K562 (cell line): ENCODE measurements at regions not wholly inside any gene's neighbourhood (a gene's known extent, or its start where the extent isn't known, plus 50 kb on each side); places are given as distances from the start of the nearest gene placed in this dataset.

Experiments used
- HNRNPK ChIP-seq: fragments of 200-400 bp; formaldehyde crosslinking; IDR thresholded peaks from one replicate; pipeline ENCODE4 v1.6.1; 2018; ENCODE audit warnings: mild to moderate bottlenecking, low read depth, low read length; ENCODE audit not compliant: poor library complexity, severe bottlenecking
- HOMEZ ChIP-seq: fragments of 250-450 bp; sonication (Bioruptor Pico); IDR thresholded peaks from 2 replicates; pipeline ENCODE4 v1.4.0; 2020; ENCODE audit warnings: mild to moderate bottlenecking, moderate library complexity
- MAFF ChIP-seq: IDR thresholded peaks from 2 replicates; pipeline ENCODE4 v1.6.1; 2012; ENCODE audit warnings: low read length, improper control_type of control experiment
- POLR2B ChIP-seq: fragments of 450-650 bp; IDR thresholded peaks from 2 replicates; pipeline ENCODE4 v1.6.1; 2018; ENCODE audit warnings: low read depth; ENCODE audit not compliant: partially characterized antibody
- PYGO2 ChIP-seq: fragments of 450-650 bp; IDR thresholded peaks from 2 replicates; pipeline ENCODE4 v1.6.1; 2016; ENCODE audit warnings: mild to moderate bottlenecking, missing genetic modification characterization, moderate library complexity, missing compliant biosample characterization
- TOE1 ChIP-seq, 2 experiments: fragments of 450-650 bp in 1 of 2; sonication (generic) in 1 of 2; formaldehyde crosslinking in 1 of 2; IDR thresholded peaks; 2 replicates each; pipeline versions ENCODE4 v1.7.1 to v1.8.0; 2016 to 2022; ENCODE audit warnings: borderline replicate concordance in 2 of 2, mild to moderate bottlenecking in 2 of 2, antibody characterized with exemption in 1 of 2, inconsistent platforms in 1 of 2, low read depth in 1 of 2, missing genetic modification reagents in 1 of 2, moderate library complexity in 1 of 2
- ZFP30 ChIP-seq: fragments of 250-450 bp; sonication (Bioruptor Pico); IDR thresholded peaks from 2 replicates; pipeline ENCODE4 v1.8.0; 2022; ENCODE audit warnings: moderate library complexity, mild to moderate bottlenecking, inconsistent platforms, borderline replicate concordance
- TF ChIP-seq, protein P1 (sequence below): fragments of 200-600 bp; sonication (generic); IDR thresholded peaks from one replicate; pipeline ENCODE4 v1.6.1; 2012; ENCODE audit warnings: mild to moderate bottlenecking, low read depth, low read length, inconsistent platforms
- TF ChIP-seq, protein P2 (sequence below), 3 experiments: fragments of 200-800 bp in 1 of 3; sonication (Bioruptor generic) in 1 of 3; sonication (generic) in 1 of 3; formaldehyde crosslinking in 1 of 3; IDR thresholded peaks; 2 replicates each; pipeline versions ENCODE4 v1.6.1 to v1.8.0; 2016 to 2022; ENCODE audit warnings: mild to moderate bottlenecking in 2 of 3, missing compliant biosample characterization in 2 of 3, missing genetic modification characterization in 2 of 3, missing genetic modification reagents in 1 of 3
- TF ChIP-seq, protein P3 (sequence below): fragments of 450-650 bp; formaldehyde crosslinking; IDR thresholded peaks from 2 replicates; pipeline ENCODE4 v1.4.0; 2020; ENCODE audit warnings: mild to moderate bottlenecking, moderate library complexity

DNA sequence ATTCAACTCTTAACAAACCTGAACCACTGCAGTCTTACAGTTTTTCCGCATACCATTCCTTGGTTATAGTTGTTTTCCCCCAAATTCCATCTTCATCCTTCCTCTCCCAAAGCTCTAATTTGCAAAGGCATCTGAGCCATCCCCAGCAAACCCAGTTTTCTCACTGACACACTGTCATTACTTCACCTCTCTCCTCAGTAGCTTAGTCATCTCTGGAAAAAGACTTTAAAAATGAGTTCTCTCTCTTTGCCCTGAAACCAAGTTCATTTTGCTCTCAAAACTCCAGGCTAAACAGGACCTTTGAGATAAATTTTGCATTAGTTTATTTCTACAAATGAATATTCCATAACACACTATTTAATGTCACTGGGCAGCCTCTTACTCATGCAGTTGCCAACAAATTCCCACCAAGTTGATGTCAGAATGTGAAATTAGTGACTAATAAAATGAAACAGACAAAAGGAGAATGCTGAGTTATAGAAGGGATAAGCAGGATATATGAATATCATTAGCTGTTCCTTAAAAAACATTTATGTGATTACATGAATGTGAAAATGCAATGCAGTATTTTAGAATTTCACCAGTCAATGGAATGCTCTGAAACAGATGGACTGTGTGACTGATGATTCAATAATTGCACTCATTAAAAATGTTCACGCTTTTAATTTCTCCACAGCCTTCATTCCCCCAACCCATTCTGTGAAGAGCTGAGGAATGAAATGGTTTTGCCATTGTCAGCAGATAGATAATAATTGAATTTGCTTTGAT is 107.4 kb upstream of the DMAC1 start (continued):
- TF ChIP-seq, protein P1, sequence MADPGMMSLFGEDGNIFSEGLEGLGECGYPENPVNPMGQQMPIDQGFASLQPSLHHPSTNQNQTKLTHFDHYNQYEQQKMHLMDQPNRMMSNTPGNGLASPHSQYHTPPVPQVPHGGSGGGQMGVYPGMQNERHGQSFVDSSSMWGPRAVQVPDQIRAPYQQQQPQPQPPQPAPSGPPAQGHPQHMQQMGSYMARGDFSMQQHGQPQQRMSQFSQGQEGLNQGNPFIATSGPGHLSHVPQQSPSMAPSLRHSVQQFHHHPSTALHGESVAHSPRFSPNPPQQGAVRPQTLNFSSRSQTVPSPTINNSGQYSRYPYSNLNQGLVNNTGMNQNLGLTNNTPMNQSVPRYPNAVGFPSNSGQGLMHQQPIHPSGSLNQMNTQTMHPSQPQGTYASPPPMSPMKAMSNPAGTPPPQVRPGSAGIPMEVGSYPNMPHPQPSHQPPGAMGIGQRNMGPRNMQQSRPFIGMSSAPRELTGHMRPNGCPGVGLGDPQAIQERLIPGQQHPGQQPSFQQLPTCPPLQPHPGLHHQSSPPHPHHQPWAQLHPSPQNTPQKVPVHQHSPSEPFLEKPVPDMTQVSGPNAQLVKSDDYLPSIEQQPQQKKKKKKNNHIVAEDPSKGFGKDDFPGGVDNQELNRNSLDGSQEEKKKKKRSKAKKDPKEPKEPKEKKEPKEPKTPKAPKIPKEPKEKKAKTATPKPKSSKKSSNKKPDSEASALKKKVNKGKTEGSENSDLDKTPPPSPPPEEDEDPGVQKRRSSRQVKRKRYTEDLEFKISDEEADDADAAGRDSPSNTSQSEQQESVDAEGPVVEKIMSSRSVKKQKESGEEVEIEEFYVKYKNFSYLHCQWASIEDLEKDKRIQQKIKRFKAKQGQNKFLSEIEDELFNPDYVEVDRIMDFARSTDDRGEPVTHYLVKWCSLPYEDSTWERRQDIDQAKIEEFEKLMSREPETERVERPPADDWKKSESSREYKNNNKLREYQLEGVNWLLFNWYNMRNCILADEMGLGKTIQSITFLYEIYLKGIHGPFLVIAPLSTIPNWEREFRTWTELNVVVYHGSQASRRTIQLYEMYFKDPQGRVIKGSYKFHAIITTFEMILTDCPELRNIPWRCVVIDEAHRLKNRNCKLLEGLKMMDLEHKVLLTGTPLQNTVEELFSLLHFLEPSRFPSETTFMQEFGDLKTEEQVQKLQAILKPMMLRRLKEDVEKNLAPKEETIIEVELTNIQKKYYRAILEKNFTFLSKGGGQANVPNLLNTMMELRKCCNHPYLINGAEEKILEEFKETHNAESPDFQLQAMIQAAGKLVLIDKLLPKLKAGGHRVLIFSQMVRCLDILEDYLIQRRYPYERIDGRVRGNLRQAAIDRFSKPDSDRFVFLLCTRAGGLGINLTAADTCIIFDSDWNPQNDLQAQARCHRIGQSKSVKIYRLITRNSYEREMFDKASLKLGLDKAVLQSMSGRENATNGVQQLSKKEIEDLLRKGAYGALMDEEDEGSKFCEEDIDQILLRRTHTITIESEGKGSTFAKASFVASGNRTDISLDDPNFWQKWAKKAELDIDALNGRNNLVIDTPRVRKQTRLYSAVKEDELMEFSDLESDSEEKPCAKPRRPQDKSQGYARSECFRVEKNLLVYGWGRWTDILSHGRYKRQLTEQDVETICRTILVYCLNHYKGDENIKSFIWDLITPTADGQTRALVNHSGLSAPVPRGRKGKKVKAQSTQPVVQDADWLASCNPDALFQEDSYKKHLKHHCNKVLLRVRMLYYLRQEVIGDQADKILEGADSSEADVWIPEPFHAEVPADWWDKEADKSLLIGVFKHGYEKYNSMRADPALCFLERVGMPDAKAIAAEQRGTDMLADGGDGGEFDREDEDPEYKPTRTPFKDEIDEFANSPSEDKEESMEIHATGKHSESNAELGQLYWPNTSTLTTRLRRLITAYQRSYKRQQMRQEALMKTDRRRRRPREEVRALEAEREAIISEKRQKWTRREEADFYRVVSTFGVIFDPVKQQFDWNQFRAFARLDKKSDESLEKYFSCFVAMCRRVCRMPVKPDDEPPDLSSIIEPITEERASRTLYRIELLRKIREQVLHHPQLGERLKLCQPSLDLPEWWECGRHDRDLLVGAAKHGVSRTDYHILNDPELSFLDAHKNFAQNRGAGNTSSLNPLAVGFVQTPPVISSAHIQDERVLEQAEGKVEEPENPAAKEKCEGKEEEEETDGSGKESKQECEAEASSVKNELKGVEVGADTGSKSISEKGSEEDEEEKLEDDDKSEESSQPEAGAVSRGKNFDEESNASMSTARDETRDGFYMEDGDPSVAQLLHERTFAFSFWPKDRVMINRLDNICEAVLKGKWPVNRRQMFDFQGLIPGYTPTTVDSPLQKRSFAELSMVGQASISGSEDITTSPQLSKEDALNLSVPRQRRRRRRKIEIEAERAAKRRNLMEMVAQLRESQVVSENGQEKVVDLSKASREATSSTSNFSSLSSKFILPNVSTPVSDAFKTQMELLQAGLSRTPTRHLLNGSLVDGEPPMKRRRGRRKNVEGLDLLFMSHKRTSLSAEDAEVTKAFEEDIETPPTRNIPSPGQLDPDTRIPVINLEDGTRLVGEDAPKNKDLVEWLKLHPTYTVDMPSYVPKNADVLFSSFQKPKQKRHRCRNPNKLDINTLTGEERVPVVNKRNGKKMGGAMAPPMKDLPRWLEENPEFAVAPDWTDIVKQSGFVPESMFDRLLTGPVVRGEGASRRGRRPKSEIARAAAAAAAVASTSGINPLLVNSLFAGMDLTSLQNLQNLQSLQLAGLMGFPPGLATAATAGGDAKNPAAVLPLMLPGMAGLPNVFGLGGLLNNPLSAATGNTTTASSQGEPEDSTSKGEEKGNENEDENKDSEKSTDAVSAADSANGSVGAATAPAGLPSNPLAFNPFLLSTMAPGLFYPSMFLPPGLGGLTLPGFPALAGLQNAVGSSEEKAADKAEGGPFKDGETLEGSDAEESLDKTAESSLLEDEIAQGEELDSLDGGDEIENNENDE: no peak
- TF ChIP-seq PYGO2 (tag): no peak
- no peak for TF ChIP-seq HNRNPK
- no peak for TF ChIP-seq MAFF
- no peak for TF ChIP-seq ZFP30 (CRISPR knock-in tag)
- TF ChIP-seq HOMEZ: no peak
- TF ChIP-seq, protein P2, sequence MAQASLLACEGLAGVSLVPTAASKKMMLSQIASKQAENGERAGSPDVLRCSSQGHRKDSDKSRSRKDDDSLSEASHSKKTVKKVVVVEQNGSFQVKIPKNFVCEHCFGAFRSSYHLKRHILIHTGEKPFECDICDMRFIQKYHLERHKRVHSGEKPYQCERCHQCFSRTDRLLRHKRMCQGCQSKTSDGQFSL (CRISPR knock-in tag; IDR thresholded peaks at IDR 0.05): no peak
- TF ChIP-seq, protein P2 (tag; IDR thresholded peaks at IDR 0.05): no peak
- no peak for TF ChIP-seq POLR2B
- no peak for TF ChIP-seq TOE1 (IDR thresholded peaks at IDR 0.05; ENCODE audit: borderline replicate concordance)
- no peak for TF ChIP-seq TOE1 (CRISPR knock-in tag; IDR thresholded peaks at IDR 0.05; ENCODE audit: borderline replicate concordance, low read depth)
- TF ChIP-seq, protein P3, sequence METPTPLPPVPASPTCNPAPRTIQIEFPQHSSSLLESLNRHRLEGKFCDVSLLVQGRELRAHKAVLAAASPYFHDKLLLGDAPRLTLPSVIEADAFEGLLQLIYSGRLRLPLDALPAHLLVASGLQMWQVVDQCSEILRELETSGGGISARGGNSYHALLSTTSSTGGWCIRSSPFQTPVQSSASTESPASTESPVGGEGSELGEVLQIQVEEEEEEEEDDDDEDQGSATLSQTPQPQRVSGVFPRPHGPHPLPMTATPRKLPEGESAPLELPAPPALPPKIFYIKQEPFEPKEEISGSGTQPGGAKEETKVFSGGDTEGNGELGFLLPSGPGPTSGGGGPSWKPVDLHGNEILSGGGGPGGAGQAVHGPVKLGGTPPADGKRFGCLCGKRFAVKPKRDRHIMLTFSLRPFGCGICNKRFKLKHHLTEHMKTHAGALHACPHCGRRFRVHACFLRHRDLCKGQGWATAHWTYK (CRISPR knock-in tag): no peak
